Stimulated activated CD8-positive, alpha-beta memory T cell treated with anti-CD3 and anti-CD28 coated beads, Interleukin-7, amount 100 ng/mL, for 48 hours (primary cell): ENCODE measurements at regions not wholly inside any gene's neighbourhood (a gene's known extent, or its start where the extent isn't known, plus 50 kb on each side); places are given as distances from the start of the nearest gene placed in this dataset.

Experiments
- DNase-seq, 2 donors: peaks; one replicate each; pipeline ENCODE4 v3.0.0-alpha.2; 2020; ENCODE audit warnings: low read depth in 1 of 2; ENCODE audit errors: extremely low read depth in 1 of 2

GRCh38 chr9:81532251-81532650 is 157.1 kb downstream of the TLE1 start:
- DNase-seq = no peak

DNA sequence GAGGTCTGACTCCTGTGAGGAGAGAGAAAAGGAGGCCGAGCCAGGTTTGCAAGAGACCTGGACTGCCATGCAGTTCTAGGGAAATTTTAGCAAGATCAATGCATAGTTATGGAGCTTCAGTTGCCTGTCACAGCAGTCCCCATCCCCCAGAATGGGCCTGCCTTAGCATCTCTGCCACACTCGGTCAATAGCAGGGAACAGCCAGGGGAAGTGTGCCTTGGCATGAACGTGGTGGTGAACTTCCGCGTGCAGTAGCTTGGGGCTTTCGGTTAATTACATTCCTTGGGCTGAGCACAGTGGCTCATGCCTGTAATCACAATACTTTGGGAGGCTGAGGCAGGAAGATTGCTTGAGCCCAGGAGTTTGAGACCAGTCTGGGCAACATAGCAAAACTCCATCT is 157.8 kb downstream of the TLE1 start:
- DNase-seq = no peak

DNA sequence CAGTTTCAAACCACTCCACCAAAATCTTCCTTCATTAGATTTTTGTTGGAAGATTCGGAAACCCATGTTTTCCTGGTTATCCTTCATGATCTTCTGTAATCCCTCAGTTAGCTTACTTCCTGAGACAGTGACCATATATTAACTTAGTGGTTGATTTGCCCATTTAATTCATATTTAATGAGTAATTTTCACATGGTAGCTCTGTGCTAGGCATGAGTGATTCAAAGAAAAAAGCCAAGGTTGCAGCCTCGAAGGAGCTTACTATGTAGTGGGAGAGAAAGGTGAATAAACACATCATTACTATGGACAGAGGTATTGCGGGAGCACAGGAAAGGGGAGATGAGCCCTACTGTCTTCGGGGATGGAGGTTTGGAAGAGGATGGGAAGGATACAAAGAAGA is 158.5 kb downstream of the TLE1 start:
- DNase-seq = no peak

- DNase-seq = no peak
Measured at GRCh38 chr9:81530310-81530810, 159.0 kb downstream of the TLE1 start.

- DNase-seq = no peak
Measured at GRCh38 chr9:81529556-81530193, 159.7 kb downstream of the TLE1 start.

GRCh38 chr9:81526587-81526986 is 162.8 kb downstream of the TLE1 start:
- DNase-seq = no peak

DNA sequence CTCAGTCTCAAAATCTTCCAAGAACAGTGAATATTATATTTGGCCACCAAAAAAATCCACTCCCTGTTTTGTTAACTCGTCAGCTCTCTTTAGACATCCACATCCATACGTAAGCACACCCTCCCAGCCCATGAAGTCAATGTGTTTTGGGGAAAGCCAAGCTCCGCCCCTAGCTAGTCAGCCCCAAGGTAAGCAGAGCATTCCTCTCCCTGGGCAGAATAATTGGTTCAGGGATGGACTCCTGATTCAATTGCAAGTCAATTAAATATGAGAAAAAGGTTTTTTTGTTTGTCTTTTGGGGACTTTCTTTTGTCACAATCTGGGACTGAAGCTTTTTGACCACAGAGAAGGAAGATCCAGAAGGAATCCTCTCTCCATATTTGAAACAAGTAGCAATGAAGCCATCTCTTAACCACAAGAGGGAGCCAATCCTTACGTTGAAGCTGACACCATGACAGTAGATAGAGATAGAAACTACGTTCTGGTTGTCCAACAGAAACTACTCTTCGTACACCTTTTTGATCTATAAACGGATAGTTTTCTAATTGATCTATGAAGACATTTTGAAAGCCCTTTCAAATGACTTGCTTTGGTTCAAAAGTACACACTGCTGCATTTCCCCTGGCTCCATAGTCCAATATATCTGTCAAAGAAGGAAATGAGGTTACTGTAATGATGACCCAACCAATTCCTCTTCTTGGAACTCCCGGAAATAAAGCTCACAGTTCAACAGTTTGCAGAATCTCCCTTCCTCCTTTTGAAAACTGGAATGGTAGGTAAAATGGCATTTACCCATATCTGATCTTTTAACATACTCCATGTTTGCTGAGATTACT is 166.4 kb downstream of the TLE1 start:
- DNase-seq = no peak

GRCh38 chr9:81521892-81522291 is 167.5 kb downstream of the TLE1 start:
- DNase-seq = no peak

DNA sequence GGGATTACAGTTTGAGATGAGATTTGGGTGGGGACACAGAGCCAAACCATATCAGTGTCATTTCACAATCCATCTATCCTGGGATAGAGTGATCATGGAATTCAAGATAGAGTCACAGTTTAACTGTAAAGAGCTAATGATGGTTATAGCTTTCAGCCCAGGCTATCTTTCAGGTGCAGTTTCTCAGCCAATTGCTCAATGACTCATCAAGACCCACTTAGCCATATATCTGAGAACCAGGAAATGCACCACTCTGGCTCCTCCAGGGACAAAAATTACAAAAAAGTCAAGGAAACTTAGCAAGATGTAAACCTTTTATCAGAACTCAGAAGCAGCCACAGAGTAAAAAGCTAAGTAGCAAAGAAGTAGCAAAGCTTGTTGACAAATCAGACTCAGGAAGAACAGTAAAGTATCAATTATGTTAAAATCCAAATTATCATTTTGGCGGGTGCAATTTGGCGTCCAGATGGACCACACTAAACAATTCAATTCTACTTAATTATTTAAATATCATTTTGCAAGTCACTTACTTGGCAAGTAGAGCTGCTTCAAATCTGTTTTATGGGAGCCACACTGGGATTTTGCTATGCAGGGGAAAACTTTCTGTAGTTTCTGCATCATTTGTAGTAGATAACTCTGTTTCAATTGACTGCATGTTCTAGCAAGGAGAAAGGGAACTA is 169.4 kb downstream of the TLE1 start:
- no peak for DNase-seq

- no peak for DNase-seq
Measured at GRCh38 chr9:81517954-81518353, 171.4 kb downstream of the TLE1 start.

DNA sequence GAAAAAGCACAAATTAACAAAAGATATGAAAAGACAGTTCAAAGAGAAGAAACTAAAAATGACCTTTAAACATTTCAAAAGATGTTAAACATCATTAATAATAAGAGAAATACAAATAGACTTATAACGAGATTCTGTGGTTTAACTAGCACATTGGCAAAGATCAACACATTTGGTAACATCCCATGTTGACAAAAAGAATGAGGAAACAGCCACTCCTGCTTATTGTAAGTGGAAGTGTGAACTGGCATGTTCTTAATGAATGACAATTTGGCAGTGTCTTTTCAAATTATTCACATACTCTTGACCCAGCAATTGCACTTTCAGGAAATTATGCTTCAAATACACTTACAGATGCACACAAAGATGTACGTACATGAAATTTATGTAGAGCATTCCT is 176.3 kb downstream of the TLE1 start:
- no peak for DNase-seq

DNA sequence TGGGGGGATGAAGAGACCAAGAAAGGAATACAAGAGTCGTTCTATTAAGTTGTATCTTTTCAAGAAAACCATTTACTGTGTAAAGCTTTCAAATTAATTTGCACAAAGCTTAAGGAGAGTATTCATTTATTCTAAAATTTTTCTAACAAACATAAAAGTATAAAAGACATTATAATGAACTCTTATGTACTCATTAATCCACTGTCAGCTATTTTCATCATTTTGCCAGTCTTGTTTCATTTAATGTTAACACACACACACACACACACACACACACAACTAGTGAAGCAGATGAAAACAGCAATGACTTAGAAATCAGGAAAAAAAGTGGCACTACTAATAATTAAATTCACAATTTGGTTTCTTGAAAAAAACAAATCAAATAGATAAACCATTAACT is 176.7 kb downstream of the TLE1 start:
- DNase-seq = no peak

- DNase-seq = no peak
Measured at GRCh38 chr9:81508476-81508875, 180.9 kb downstream of the TLE1 start.

DNA sequence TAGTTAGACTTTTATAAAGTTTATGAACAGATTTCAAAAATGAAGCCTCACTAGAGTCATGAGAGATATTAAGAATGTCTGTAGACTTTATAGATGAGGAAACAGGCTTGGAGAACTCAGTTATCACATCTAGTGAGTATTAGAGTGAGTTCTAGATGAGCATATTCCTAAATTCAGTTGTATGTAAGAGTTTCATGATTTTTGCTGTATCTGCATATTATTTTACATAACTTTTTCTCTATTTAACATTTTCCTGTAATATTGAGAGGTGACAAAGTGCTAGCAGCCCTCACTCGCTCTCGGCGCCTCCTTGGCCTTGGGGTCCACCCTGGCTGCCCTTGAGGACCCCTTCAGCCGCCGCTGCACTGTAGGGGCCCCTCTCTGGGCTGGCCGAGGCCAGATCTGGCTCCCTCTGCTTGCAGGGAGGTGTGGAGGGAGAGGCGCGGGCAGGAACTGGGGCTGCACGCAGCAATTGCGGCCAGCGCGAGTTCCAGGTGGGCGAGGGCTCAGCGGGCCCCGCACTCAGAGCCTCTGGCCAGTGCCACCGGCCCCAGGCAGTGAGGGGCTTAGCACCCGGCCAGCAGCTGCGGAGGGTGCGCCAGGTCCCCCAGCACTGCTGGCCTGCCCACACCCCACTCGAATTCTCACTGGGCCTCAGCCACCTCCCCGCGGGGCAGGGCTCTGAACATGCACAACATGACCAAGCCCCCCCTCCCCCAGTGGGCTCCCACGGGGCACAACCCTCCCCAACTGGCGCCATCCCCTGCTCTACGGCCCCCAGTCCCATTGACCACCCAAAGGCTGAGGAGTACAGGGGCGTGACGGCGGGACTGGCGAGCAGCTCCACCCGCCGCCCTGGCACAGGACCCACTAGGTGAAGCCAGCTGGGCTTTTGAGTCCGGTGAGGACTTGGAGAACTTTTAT is 182.1 kb downstream of the TLE1 start:
- no peak for DNase-seq

DNA sequence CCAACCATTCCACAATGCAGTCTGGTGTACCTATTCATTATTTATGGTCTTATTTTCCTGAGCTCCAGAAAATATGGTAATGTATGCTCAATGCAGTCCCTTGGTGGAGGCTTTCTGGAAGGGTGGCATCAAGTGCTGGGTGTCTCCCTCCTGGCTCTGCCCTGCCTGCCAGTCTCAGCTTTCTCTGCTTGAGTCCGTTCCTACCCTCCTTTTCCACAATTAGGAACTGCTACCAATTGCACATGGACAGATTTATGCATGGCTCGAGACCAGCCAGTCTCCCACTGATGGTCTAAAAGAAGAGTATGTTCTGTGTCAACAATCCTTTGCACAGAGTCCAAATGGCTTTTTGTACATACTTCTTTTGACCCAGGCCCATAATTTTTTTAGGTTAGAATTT is 189.8 kb downstream of the TLE1 start:
- no peak for DNase-seq

DNA sequence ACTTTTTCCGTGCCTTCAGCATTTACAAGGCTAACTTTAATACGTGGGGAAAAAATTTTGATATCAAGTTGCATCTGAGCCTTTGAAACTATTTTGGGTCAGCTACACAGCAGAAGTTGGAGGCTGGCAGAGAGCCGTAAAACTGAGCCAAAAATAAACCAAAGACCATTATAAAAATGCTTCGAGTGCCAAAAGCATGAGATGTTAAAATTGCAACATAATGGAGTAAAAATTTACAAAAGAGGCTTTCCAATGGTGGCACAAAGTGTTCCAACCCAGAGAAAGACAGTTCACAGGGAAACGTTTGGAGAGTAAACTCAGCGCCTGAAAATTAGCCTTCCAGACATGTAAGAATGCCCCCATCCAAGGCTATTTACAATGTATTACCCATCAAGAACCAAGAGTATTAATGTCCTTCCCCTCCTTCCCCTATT is 190.3 kb downstream of the TLE1 start:
- DNase-seq = no peak

DNA sequence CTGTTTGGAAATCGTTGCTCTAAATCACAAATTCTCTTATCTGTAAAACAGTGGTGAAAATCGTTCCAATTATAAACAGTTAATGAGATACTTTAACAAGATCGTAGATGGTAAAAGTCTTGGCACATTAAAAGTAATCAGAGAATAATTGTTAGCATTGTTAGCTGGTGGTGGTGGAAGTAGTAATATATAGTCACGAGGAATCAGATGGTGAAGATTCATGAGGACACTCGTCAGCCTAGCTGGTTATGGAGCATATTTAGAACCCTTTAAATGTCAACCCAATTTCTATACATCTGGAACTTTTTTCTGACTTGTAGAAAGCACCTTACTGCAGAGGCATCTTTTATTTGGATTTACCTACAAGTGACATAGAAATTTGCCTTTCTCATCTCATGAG is 190.8 kb downstream of the TLE1 start:
- DNase-seq = no peak

GRCh38 chr9:81497091-81497490 is 192.3 kb downstream of the TLE1 start:
- DNase-seq = no peak

GRCh38 chr9:81492710-81493447 is 196.5 kb downstream of the TLE1 start:
- no peak for DNase-seq
